T-helper 17 cell (primary cell): ENCODE measurements at regions not wholly inside any gene's neighbourhood (a gene's known extent, or its start where the extent isn't known, plus 50 kb on each side); places are given as distances from the start of the nearest gene placed in this dataset.
"Not testable (repeated sequence)": the region's sequence is repeated elsewhere in the genome, so short reads cannot be mapped to it uniquely, and the experiment has no call there.

Experiments
- ATAC-seq: fragments of 150-1000 bp; cut with Tn5 transposase; 2 replicates; pipeline ENCODE4 v1.10.0; 2021; ENCODE audit warnings: mild to moderate bottlenecking, moderate library complexity
- DNase-seq, 3 donors: peaks; one replicate each; pipeline versions ENCODE4 v3.0.0 to v3.0.0-alpha.2; 2020 to 2021
- H3K9me3 ChIP-seq: one replicate; pipeline ENCODE4 v1.7.0; 2013; ENCODE audit warnings: low read length, mild to moderate bottlenecking; ENCODE audit not compliant: control insufficient read depth, poor library complexity, severe bottlenecking
- H3K27ac Mint-ChIP-seq: one replicate; pipeline ENCODE4 v1.8.0; 2022; ENCODE audit warnings: mild to moderate bottlenecking, moderate library complexity, mixed read lengths
- H3K27me3 Mint-ChIP-seq: one replicate; pipeline ENCODE4 v1.8.0; 2022; ENCODE audit warnings: mixed read lengths
- H3K36me3 Mint-ChIP-seq: one replicate; pipeline ENCODE4 v1.8.0; 2022; ENCODE audit warnings: low read depth, mixed read lengths
- H3K4me1 Mint-ChIP-seq: one replicate; pipeline ENCODE4 v1.8.0; 2022; ENCODE audit warnings: mild to moderate bottlenecking, mixed read lengths
- H3K4me3 Mint-ChIP-seq: one replicate; pipeline ENCODE4 v1.8.0; 2022; ENCODE audit warnings: mild to moderate bottlenecking, moderate library complexity, mixed read lengths

DNA sequence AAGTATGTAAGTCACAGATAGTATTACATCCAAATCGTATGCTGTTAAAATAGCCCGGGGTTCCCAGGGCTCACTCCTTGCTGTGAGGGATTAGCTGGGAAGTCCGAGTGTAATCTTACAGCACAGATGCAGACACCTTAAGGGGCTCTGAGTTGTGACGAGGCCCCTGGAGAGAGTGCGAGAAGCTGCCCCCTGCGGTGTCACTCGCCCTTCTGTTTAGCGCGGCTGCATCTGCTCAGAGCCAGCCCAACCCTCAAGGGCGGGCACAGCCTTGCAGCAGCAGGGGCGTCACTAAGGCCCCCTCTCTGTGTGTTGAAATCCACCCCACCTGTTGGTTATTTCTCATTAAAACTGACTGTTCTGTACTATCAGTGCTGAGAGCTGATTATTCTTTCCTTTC is 135.8 kb downstream of the LAT start:
- H3K9me3 ChIP-seq, H3K27me3 Mint-ChIP-seq, H3K36me3 Mint-ChIP-seq, H3K27ac Mint-ChIP-seq, ATAC-seq, H3K4me1 Mint-ChIP-seq, H3K4me3 Mint-ChIP-seq, DNase-seq: not testable (repeated sequence)

- peaks cover 10% of the 10 kb centered on the region for H3K4me1 Mint-ChIP-seq
- not testable (repeated sequence) for H3K27me3 Mint-ChIP-seq, H3K36me3 Mint-ChIP-seq, H3K9me3 ChIP-seq, H3K4me3 Mint-ChIP-seq, DNase-seq
- peak overlapping the region; percentile 68 for H3K27ac Mint-ChIP-seq
- ATAC-seq: peak; percentile 28
These were observed 133.6 kb downstream of the LAT start for GRCh38 chr16:29118301-29118957.

GRCh38 chr16:29117631-29118030 is 132.8 kb downstream of the LAT start:
- Mint-ChIP-seq H3K4me3 (no peak overlapping the region), H3K4me1 (peaks cover 10% of the 10 kb centered on the region), H3K27me3 (no peaks in the 10 kb centered on the region), H3K27ac (no peak overlapping the region), H3K36me3 (peaks cover 8% of the 10 kb centered on the region)
- no peak for ATAC-seq
- DNase-seq: no peak
- no peaks in the 10 kb centered on the region for H3K9me3 ChIP-seq

DNA sequence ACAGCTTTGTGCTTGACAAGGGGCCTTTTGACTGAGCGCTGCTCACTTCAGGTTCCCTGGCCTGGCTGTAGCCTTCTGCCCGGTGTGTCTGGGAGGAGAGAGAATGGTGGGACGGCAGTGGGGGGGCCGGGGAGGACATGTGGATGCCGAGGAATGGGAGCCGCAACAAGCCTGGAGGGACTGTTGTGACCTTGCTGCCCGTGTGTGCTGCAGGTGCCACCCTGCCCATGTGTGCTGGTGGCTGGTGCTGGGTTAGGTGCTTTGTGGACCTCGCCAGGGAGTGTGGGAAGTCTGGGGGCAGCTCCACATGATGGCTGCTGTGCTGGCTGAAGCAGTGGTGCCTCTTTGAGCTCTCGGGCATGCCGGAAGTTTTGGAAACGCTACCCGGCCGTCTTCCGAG is 132.1 kb downstream of the LAT start:
- no peaks in the 10 kb centered on the region for H3K9me3 ChIP-seq
- no peak overlapping the region for H3K4me3 Mint-ChIP-seq
- H3K4me1 Mint-ChIP-seq: peaks cover 11% of the 10 kb centered on the region
- peaks cover 8% of the 10 kb centered on the region for H3K36me3 Mint-ChIP-seq
- DNase-seq (no peak), ATAC-seq (no peak)
- peak overlapping the region; percentile 75 for H3K27ac Mint-ChIP-seq
- no peaks in the 10 kb centered on the region for H3K27me3 Mint-ChIP-seq

- not testable (repeated sequence) for H3K9me3 ChIP-seq, H3K4me3 Mint-ChIP-seq, H3K4me1 Mint-ChIP-seq, H3K36me3 Mint-ChIP-seq, H3K27me3 Mint-ChIP-seq, DNase-seq, ATAC-seq
- H3K27ac Mint-ChIP-seq: peak overlapping the region; percentile 75
These were observed 131.4 kb downstream of the LAT start for GRCh38 chr16:29116207-29116606.

GRCh38 chr16:29115802-29116141 is 130.9 kb downstream of the LAT start:
- H3K27me3 Mint-ChIP-seq, H3K36me3 Mint-ChIP-seq, DNase-seq, H3K4me3 Mint-ChIP-seq, ATAC-seq, H3K9me3 ChIP-seq, H3K4me1 Mint-ChIP-seq: not testable (repeated sequence)
- peak overlapping the region; percentile 70 for H3K27ac Mint-ChIP-seq

- not testable (repeated sequence) for H3K36me3 Mint-ChIP-seq, H3K4me1 Mint-ChIP-seq, H3K9me3 ChIP-seq, DNase-seq, H3K4me3 Mint-ChIP-seq, H3K27me3 Mint-ChIP-seq
- peak overlapping the region; percentile 70 for H3K27ac Mint-ChIP-seq
- peak; percentile 48 for ATAC-seq
These were observed 130.3 kb downstream of the LAT start for GRCh38 chr16:29114989-29115801.

- Mint-ChIP-seq H3K27me3 (no peaks in the 10 kb centered on the region), H3K4me1 (peaks cover 9% of the 10 kb centered on the region), H3K4me3 (no peak overlapping the region), H3K36me3 (peaks cover 4% of the 10 kb centered on the region), H3K27ac (peak overlapping the region; percentile 70)
- ATAC-seq (no peak), DNase-seq (no peak)
- no peaks in the 10 kb centered on the region for H3K9me3 ChIP-seq
These were observed 129.7 kb downstream of the LAT start for GRCh38 chr16:29114574-29114973.

DNA sequence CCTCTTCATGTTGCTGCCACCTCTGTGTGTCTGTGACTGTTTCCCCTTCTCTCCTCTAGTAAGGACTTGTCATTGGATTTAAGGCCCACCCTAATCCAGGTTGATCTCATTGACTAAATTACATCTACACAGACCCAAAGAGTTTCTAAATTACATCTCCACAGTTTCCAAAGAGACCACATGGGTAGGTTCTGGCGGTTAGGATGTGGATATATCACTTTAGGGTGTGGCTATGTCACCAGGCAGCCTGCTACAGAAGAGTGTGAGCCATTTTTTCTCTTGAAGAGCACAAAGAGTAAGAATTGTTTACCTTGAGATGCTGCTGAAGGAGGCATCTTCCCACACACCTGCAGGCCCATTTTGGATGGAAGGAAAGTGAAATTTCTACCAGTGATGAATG is 128.6 kb downstream of the LAT start:
- H3K9me3 ChIP-seq, H3K27me3 Mint-ChIP-seq, H3K4me3 Mint-ChIP-seq, H3K36me3 Mint-ChIP-seq, DNase-seq, H3K4me1 Mint-ChIP-seq, ATAC-seq: not testable (repeated sequence)
- peak overlapping the region; percentile 87 for H3K27ac Mint-ChIP-seq

- peaks cover 4% of the 10 kb centered on the region for H3K36me3 Mint-ChIP-seq
- H3K9me3 ChIP-seq: no peaks in the 10 kb centered on the region
- ATAC-seq (no peak), DNase-seq (no peak)
- no peaks in the 10 kb centered on the region for H3K27me3 Mint-ChIP-seq
- no peak overlapping the region for H3K4me3 Mint-ChIP-seq
- peak overlapping the region; percentile 87 for H3K27ac Mint-ChIP-seq
- peaks cover 9% of the 10 kb centered on the region for H3K4me1 Mint-ChIP-seq
These were observed 128.0 kb downstream of the LAT start for GRCh38 chr16:29112755-29113347.

DNA sequence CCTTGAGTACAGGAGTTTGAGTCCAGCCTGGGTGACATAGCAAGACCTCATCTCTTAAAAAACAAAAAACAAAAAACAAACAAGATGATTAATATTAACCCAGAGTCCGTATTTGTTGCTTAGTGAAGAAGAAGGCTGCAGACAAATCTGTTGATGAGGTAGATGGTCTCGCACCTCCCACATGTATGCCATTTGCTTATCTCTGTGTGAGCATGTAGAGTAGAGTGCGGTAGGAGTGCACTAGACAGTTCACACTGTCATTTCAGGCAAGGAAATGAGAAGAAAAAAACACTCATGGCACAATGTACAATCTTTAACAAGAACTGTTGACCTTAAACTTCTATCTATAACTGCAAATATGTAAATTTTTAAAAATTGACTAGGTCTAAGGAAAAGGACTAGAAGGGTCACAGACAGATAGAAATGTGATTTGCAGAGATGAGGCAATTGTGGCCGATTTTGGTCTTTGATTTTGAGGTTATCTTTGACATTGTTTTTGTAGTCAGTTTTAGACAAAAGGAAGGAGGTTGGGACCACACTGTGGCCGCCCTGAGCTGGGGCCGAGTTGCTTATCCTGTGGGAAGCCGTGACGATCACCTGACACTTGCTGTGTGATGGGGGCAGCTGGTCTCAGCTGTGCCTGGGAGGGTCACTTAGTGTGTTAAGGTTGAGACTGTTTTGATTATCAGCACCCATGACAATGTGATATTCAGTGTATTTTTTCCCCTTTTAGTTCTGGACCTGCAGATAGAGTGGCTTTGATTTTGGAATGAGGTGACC is 127.2 kb downstream of the LAT start:
- peak overlapping the region; percentile 87 for H3K27ac Mint-ChIP-seq
- H3K9me3 ChIP-seq, H3K4me3 Mint-ChIP-seq, H3K36me3 Mint-ChIP-seq, DNase-seq, ATAC-seq, H3K4me1 Mint-ChIP-seq, H3K27me3 Mint-ChIP-seq: not testable (repeated sequence)

DNA sequence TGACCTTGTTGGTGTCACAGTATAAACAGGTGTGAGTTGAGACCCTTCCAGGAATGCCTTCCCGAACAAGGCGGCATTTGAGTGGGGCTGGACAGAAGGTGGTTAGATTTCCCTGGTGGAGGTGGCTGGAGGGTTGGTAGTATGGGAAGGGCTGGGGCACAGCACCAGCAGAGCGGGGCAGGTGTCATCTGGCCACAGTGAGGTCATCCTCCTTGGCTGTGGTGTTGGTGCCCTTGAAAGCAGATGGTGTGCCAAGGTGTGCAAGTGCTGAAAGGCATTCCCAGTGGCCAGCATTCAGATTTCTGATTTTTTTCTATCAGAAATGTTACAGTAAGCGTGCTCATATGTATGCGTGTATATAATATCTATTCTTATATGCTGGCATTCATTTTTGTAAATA is 126.6 kb downstream of the LAT start:
- Mint-ChIP-seq H3K36me3 (peaks cover 3% of the 10 kb centered on the region), H3K4me1 (peaks cover 9% of the 10 kb centered on the region), H3K27ac (peak overlapping the region; percentile 87), H3K27me3 (no peaks in the 10 kb centered on the region), H3K4me3 (no peak overlapping the region)
- ATAC-seq (no peak), DNase-seq (no peak)
- H3K9me3 ChIP-seq: no peaks in the 10 kb centered on the region

- H3K27ac Mint-ChIP-seq, H3K36me3 Mint-ChIP-seq, H3K9me3 ChIP-seq, H3K4me1 Mint-ChIP-seq, H3K4me3 Mint-ChIP-seq, H3K27me3 Mint-ChIP-seq, ATAC-seq, DNase-seq: not testable (repeated sequence)
These were observed 123.8 kb downstream of the LAT start for GRCh38 chr16:29108625-29109169.
